AG04450 (cell line): ENCODE measurements at regions not wholly inside any gene's neighbourhood (a gene's known extent, or its start where the extent isn't known, plus 50 kb on each side); places are given as distances from the start of the nearest gene placed in this dataset.

Source experiments
- CTCF ChIA-PET: fragments of 300-600, 350-600 bp; formaldehyde crosslinking; extraction: SDS; loops from one replicate; lab custom pipeline; 2022; ENCODE audit warnings: antibody characterized with exemption, inconsistent platforms; lab: Charles Lee
- POLR2A ChIA-PET: fragments of 350-600 bp; formaldehyde crosslinking; extraction: SDS; loops from one replicate; lab custom pipeline; 2021; ENCODE audit warnings: antibody characterized with exemption, inconsistent platforms; lab: Yijun Ruan, JAX
- DNase-seq: peaks from one replicate; pipeline ENCODE4 v3.0.0-alpha.2; 2011; ENCODE audit warnings: low read depth, low spot score
- H3K27ac ChIP-seq: one replicate; pipeline ENCODE4 v1.5.1; 2012; ENCODE audit warnings: low read depth, low read length, control low read depth
- H3K27me3 ChIP-seq: one replicate; pipeline ENCODE4 v1.6.0; 2012; ENCODE audit warnings: low read length; ENCODE audit not compliant: control insufficient read depth, insufficient read depth
- H3K4me3 ChIP-seq: 2 replicates; pipeline ENCODE4 v1.5.1; 2011; ENCODE audit warnings: mild to moderate bottlenecking, low read depth, low read length, control low read depth
- H3K9me3 ChIP-seq: 2 replicates; pipeline ENCODE4 v1.5.1; 2012; ENCODE audit warnings: low read length; ENCODE audit not compliant: control insufficient read depth, insufficient read depth
- CTCF ChIP-seq: IDR thresholded peaks from 2 replicates; pipeline ENCODE4 v1.5.1; 2011; ENCODE audit warnings: low read depth, low read length, control low read depth, inconsistent platforms

- H3K9me3 ChIP-seq = no peaks in the 10 kb centered on the region
- no peak for TF ChIP-seq CTCF
- ChIA-PET POLR2A (no interaction called here), CTCF (no interaction called here)
- DNase-seq = no peak
- no peak overlapping the region for H3K4me3 ChIP-seq
- H3K27ac ChIP-seq = no peak overlapping the region
- H3K27me3 ChIP-seq = no peaks in the 10 kb centered on the region
These were observed 295.5 kb downstream of the YTHDC2 start for GRCh38 chr5:113808956-113809355.

- TF ChIP-seq CTCF = no peak
- ChIA-PET POLR2A (no interaction called here), CTCF (interaction anchor here (0.6 kb wide), 1 partner anchor 256 kb away, joined by 3 read pairs; no protein-coding TSS in a partner anchor)
- Histone ChIP-seq H3K4me3 (no peak overlapping the region), H3K9me3 (no peaks in the 10 kb centered on the region), H3K27ac (no peak overlapping the region), H3K27me3 (no peaks in the 10 kb centered on the region)
- no peak for DNase-seq
These were observed 296.1 kb downstream of the YTHDC2 start for GRCh38 chr5:113809626-113810025.

GRCh38 chr5:113813466-113813865 lies 300.0 kb downstream of the YTHDC2 start:
- CTCF ChIA-PET = no interaction called here
- no peak for TF ChIP-seq CTCF
- no peak for DNase-seq
- POLR2A ChIA-PET = no interaction called here
- Histone ChIP-seq H3K9me3 (no peaks in the 10 kb centered on the region), H3K4me3 (no peak overlapping the region), H3K27me3 (no peaks in the 10 kb centered on the region), H3K27ac (no peak overlapping the region)

- Histone ChIP-seq H3K9me3 (no peaks in the 10 kb centered on the region), H3K4me3 (no peak overlapping the region), H3K27ac (no peak overlapping the region), H3K27me3 (no peaks in the 10 kb centered on the region)
- ChIA-PET POLR2A (no interaction called here), CTCF (no interaction called here)
- no peak for TF ChIP-seq CTCF
- DNase-seq = no peak
These were observed 304.2 kb downstream of the YTHDC2 start for GRCh38 chr5:113817683-113818082.

GRCh38 chr5:113823696-113824095 lies 310.2 kb downstream of the YTHDC2 start:
- no peaks in the 10 kb centered on the region for H3K9me3 ChIP-seq
- ChIA-PET CTCF (interaction anchor here (1.2 kb wide), 1 partner anchor 17 kb away, joined by 4 read pairs; no protein-coding TSS in a partner anchor), POLR2A (no interaction called here)
- no peak for TF ChIP-seq CTCF
- no peak for DNase-seq
- H3K4me3 ChIP-seq = no peak overlapping the region
- no peaks in the 10 kb centered on the region for H3K27me3 ChIP-seq
- no peak overlapping the region for H3K27ac ChIP-seq
